OCI-LY1 (cell line): ENCODE measurements at regions not wholly inside any gene's neighbourhood (a gene's known extent, or its start where the extent isn't known, plus 50 kb on each side); places are given as distances from the start of the nearest gene placed in this dataset.

ENCODE experiments used
- H2AFZ ChIP-seq: fragments of 200-600 bp; sonication (generic), shearing (Covaris generic); 2 replicates; pipeline ENCODE4 v1.6.0; 2014; ENCODE audit warnings: antibody characterized with exemption, mild to moderate bottlenecking, low read length
- H3F3A ChIP-seq: fragments of 200-600 bp; sonication (generic), shearing (Covaris generic); 2 replicates; pipeline ENCODE4 v1.6.0; 2014; ENCODE audit warnings: mild to moderate bottlenecking, antibody characterized with exemption, low read length, moderate library complexity; ENCODE audit not compliant: insufficient read depth
- H3K27ac ChIP-seq: fragments of 200-600 bp; sonication (generic); 2 replicates; pipeline ENCODE4 v1.5.1; 2014; ENCODE audit warnings: low read length, mixed run types, mild to moderate bottlenecking, low read depth; ENCODE audit not compliant: poor library complexity, severe bottlenecking
- H3K27me3 ChIP-seq: fragments of 200-600 bp; sonication (generic); 2 replicates; pipeline ENCODE4 v1.6.0; 2014; ENCODE audit warnings: antibody characterized with exemption, mild to moderate bottlenecking, low read length, moderate library complexity; ENCODE audit not compliant: insufficient read depth
- H3K36me3 ChIP-seq: fragments of 200-600 bp; sonication (generic); 2 replicates; pipeline ENCODE4 v1.6.1; 2014; ENCODE audit warnings: mild to moderate bottlenecking, antibody characterized with exemption, low read length, moderate library complexity, mixed read lengths; ENCODE audit not compliant: insufficient read depth
- H3K4me1 ChIP-seq: fragments of 200-600 bp; sonication (generic); 2 replicates; pipeline ENCODE4 v1.5.1; 2014; ENCODE audit warnings: mild to moderate bottlenecking, low read length, moderate library complexity; ENCODE audit not compliant: insufficient read depth, severe bottlenecking
- H3K4me2 ChIP-seq: fragments of 200-600 bp; sonication (generic), shearing (Covaris generic); 2 replicates; pipeline ENCODE4 v1.6.1; 2014; ENCODE audit warnings: low read length
- H3K4me3 ChIP-seq: fragments of 200-600 bp; sonication (generic); 2 replicates; pipeline ENCODE4 v1.5.1; 2014; ENCODE audit warnings: low read length, low read depth, mild to moderate bottlenecking, mixed read lengths; ENCODE audit not compliant: poor library complexity, severe bottlenecking
- H3K79me2 ChIP-seq: fragments of 200-600 bp; shearing (Covaris generic); 2 replicates; pipeline ENCODE4 v1.6.1; 2016; ENCODE audit warnings: mixed run types, low read length, mixed read lengths; ENCODE audit not compliant: insufficient read depth
- H3K9ac ChIP-seq: fragments of 200-600 bp; sonication (generic), shearing (Covaris generic); 2 replicates; pipeline ENCODE4 v1.6.1; 2014; ENCODE audit warnings: mild to moderate bottlenecking, low read length, mixed read lengths
- H3K9me2 ChIP-seq: fragments of 200-600 bp; sonication (generic), shearing (Covaris generic); 2 replicates; pipeline ENCODE4 v1.6.1; 2014; ENCODE audit warnings: low read depth, mild to moderate bottlenecking, low read length, mixed read lengths
- H3K9me3 ChIP-seq: fragments of 200-600 bp; shearing (Covaris generic); 2 replicates; pipeline ENCODE4 v1.6.1; 2014; ENCODE audit warnings: low read length, mixed read lengths
- H4K20me1 ChIP-seq: fragments of 200-600 bp; sonication (generic), shearing (Covaris generic); 2 replicates; pipeline ENCODE4 v1.6.0; 2016; ENCODE audit warnings: mild to moderate bottlenecking, low read length; ENCODE audit not compliant: insufficient read depth
- CTCF ChIP-seq: fragments of 200-600 bp; sonication (generic), shearing (Covaris generic); IDR thresholded peaks from 2 replicates; pipeline ENCODE4 v1.5.1; 2017; ENCODE audit warnings: mild to moderate bottlenecking, antibody characterized with exemption, low read length, moderate library complexity, mixed read lengths
- EZH2 ChIP-seq: fragments of 200-600 bp; sonication (generic), shearing (Covaris generic); IDR thresholded peaks from 2 replicates; pipeline ENCODE4 v1.8.0; 2017; ENCODE audit warnings: borderline replicate concordance, mixed run types, mild to moderate bottlenecking, antibody characterized with exemption, low read length, moderate library complexity, mixed read lengths

- no peak overlapping the region for H2AFZ ChIP-seq
- no peaks in the 10 kb centered on the region for H3F3A ChIP-seq
- no peak overlapping the region for H3K4me3 ChIP-seq
- no peaks in the 10 kb centered on the region for H3K79me2 ChIP-seq
- H3K9me3 ChIP-seq, result no peaks in the 10 kb centered on the region
- H3K4me2 ChIP-seq, result no peak overlapping the region
- no peaks in the 10 kb centered on the region for H3K4me1 ChIP-seq
- H4K20me1 ChIP-seq, result no peaks in the 10 kb centered on the region
- H3K36me3 ChIP-seq, result no peaks in the 10 kb centered on the region
- no peaks in the 10 kb centered on the region for H3K27me3 ChIP-seq
- H3K9me2 ChIP-seq, result no peaks in the 10 kb centered on the region
- no peak for TF ChIP-seq EZH2
- no peak overlapping the region for H3K9ac ChIP-seq
- H3K27ac ChIP-seq, result no peak overlapping the region
These were observed 56.6 kb downstream of the SPRY2 start for GRCh38 chr13:80284290-80284689.

- Histone ChIP-seq H3F3A (no peaks in the 10 kb centered on the region), H3K4me1 (peaks cover 4% of the 10 kb centered on the region), H3K36me3 (no peaks in the 10 kb centered on the region), H3K27ac (no peak overlapping the region), H4K20me1 (no peaks in the 10 kb centered on the region), H3K9me2 (no peaks in the 10 kb centered on the region), H3K79me2 (no peaks in the 10 kb centered on the region), H3K4me3 (no peak overlapping the region), H3K9me3 (no peaks in the 10 kb centered on the region), H3K27me3 (no peaks in the 10 kb centered on the region), H3K9ac (no peak overlapping the region), H3K4me2 (no peak overlapping the region), H2AFZ (no peak overlapping the region)
- TF ChIP-seq EZH2, result no peak
- no peak for TF ChIP-seq CTCF
These were observed 62.2 kb downstream of the SPRY2 start for GRCh38 chr13:80278706-80279105.

DNA sequence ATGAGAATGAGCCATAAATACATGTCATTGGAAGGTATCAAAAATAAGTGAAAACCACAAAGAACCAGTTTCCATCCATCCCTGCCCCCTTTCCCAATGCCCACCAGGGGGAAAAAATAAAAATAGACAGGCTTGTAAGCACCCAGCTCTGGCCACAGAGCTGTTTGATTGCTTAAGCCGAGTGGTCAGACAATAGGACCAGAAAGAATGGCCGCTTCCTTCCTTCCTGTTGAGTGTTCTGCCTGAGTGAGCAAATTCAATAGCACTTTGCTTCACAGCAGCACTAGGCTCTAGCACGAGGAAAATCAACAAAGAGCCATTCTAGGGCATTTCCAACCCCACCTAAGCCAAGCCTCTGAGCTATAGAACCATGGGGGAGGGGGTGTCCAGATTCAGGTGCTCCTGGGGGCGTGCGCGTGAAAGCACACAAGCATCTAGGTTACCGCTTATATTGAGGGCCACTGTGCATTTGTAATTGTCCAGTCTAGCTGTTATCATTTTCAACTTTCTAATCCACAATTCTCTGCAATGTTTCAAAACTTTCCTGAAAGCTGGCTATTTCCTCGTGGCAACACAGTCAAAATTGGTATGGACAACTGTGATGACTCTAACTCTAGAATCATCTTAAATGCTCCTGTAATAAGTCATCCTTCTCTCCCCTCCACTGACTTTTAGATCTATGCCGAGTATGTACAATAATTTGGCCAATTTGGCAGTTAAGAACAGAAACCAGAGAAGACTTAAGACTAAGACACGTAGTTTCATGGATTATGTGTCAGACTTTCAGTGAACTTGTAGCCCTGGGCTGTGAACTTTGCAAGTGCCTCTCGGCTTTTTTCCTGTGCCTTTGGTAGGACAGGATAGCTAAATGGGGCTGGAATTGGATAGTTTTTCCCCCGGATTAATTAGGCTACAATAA, 64.3 kb downstream of the SPRY2 start:
- Histone ChIP-seq H3K27ac (no peak overlapping the region), H3K9me2 (no peaks in the 10 kb centered on the region), H3K36me3 (no peaks in the 10 kb centered on the region), H3K4me1 (peaks cover 4% of the 10 kb centered on the region), H3K9ac (no peak overlapping the region), H2AFZ (no peak overlapping the region), H3K4me2 (no peak overlapping the region), H3K4me3 (no peak overlapping the region), H3K27me3 (no peaks in the 10 kb centered on the region), H3K9me3 (no peaks in the 10 kb centered on the region), H3K79me2 (no peaks in the 10 kb centered on the region), H4K20me1 (no peaks in the 10 kb centered on the region), H3F3A (no peaks in the 10 kb centered on the region)
- TF ChIP-seq EZH2, result no peak
- TF ChIP-seq CTCF, result no peak
